Neural progenitor cell (in vitro differentiated cells): ENCODE measurements at regions not wholly inside any gene's neighbourhood (a gene's known extent, or its start where the extent isn't known, plus 50 kb on each side); places are given as distances from the start of the nearest gene placed in this dataset.
"Not testable (repeated sequence)": the region's sequence is repeated elsewhere in the genome, so short reads cannot be mapped to it uniquely, and the experiment has no call there.

Experiments used
- CTCF ChIP-seq: fragments of 200-600 bp; sonication (generic); IDR thresholded peaks from 2 replicates; pipeline ENCODE4 v1.5.1; 2017; ENCODE audit warnings: antibody characterized with exemption, mild to moderate bottlenecking
- EZH2 ChIP-seq: fragments of 200-600 bp; sonication (generic); IDR thresholded peaks from 2 replicates; pipeline ENCODE4 v1.6.1; 2017; ENCODE audit warnings: antibody characterized with exemption, mild to moderate bottlenecking, moderate library complexity

DNA sequence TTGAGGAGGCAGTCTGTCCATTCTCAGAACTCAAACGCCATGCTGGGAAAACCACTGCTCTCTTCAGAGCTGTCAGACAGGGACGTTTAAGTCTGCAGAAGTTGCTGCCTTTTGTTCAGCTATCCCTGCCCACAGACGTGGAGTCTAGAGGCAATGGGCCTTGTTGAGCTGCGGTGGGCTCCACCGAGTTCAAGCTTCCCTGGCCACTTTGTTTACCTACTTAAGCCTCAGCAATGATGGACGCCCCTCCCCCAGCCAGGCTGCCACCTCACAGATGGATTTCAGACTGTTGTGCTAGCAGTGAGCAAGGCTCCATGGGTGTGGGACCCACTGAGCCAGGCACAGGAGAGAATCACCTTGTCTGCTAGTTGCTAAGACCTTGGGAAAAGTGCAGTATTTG lies 375.1 kb downstream of the ZNF33B start:
- not testable (repeated sequence) for TF ChIP-seq EZH2, CTCF
